IPS-NIHi11 (cell line): ENCODE measurements at regions not wholly inside any gene's neighbourhood (a gene's known extent, or its start where the extent isn't known, plus 50 kb on each side); places are given as distances from the start of the nearest gene placed in this dataset.

Experiments used
- DNase-seq: peaks from one replicate; pipeline ENCODE4 v3.0.0; 2012; ENCODE audit warnings: mixed read lengths, low spot score

GRCh38 chr20:48180024-48180423 is 394.7 kb upstream of the SULF2 start:
- DNase-seq = no peak

GRCh38 chr20:48178633-48179032 is 393.4 kb upstream of the SULF2 start:
- peak; percentile 71 for DNase-seq

GRCh38 chr20:48177058-48177457 is 391.8 kb upstream of the SULF2 start:
- no peak for DNase-seq

DNA sequence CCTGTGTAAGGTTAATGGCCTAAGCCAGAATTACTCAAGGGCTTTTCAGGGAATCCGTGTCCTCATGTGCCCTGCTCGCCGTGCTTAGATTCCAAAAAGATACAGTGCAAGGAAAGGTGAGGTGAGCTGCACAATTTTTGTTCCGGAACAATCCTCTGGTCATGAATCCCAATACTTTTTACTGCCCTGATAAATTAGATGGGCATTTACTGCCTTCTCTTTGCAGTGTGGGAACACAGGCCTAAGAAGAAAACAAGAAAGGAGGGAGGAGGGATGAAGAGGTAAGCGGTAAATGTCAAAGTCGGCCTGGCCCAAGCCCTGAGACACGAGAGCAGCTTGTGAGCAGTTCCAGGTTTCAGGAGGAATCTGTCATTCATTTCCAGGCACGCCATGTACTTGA is 390.9 kb upstream of the SULF2 start:
- DNase-seq = no peak

DNA sequence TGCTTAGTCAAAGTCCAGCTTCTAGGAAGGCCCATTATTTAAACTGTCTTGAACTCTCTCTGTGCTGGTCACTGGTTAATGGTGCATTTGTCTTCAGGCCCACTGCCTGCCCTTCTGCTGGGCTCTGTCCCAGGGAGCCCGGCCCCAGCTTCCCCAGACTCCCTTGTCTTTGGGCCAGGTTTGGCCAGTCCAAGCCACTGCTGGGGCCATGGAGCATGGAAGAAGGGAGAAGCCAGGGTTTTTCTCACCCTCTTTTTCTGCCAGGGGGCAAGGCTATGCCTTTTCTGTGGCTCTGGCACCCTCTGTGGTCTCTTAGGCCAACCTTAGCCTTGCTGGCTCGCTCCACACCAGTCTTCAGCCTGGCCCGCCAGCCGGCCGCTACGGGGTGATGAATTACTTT is 390.0 kb upstream of the SULF2 start:
- no peak for DNase-seq

DNA sequence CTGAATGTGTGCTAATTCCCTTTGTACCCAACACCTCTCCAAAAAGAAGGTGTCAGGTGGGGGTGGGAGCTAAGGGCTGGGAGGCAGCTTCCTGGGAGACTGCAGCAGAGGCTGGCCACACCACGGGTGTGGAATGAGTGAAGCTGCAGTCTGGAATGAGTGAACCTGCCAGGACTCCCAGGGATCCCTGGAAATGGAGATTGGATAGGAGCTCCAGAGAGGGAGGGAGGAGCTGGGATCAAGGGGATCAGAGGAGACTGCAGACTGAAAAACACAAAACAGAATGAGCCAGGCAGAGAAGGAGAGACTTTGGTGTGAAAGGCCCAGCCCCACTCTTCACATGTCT is 387.0 kb upstream of the SULF2 start:
- no peak for DNase-seq

GRCh38 chr20:48171626-48172356 is 386.5 kb upstream of the SULF2 start:
- DNase-seq = no peak

DNA sequence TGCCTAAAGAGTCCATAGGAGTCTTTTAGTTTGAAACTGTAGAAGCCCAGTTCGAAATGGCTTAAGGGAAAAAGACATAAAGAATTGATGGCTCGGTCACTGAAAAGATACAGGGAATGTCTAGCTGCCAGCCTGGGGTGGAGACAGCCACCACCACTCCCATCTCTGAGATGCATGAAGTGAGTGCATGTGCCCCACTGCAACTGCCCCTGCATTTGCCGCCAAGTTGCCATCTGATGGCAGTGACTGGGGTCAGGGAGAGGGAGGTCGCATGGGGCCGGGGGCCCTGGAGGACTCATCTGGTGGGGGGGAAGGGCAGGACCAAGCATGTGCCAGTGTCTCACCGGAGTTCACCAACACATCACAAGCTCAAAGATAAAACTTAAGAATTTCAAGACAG is 385.8 kb upstream of the SULF2 start:
- no peak for DNase-seq

GRCh38 chr20:48170625-48171024 is 385.3 kb upstream of the SULF2 start:
- no peak for DNase-seq

- no peak for DNase-seq
Measured at GRCh38 chr20:48169650-48170225, 384.5 kb upstream of the SULF2 start.

GRCh38 chr20:48166082-48166835 is 381.0 kb upstream of the SULF2 start:
- no peak for DNase-seq

- DNase-seq = no peak
Measured at GRCh38 chr20:48165401-48165685, 380.1 kb upstream of the SULF2 start.

GRCh38 chr20:48164566-48165400 is 379.5 kb upstream of the SULF2 start:
- DNase-seq = no peak

DNA sequence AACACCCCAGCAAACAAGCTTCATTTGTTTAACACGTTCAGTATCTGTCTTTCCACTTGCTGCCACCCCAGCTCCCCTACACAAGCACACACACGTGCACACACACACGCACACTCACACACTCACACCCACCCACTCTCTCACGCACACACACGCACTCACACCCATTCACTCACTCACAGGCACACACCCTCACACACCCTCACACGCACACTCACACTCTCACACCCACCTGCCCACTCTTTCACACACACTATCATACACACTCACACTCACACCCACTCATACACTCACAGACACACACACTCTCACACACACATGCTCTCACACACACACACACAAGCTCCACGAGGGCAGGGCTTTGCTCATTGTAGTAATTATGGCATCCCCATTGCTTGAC is 378.8 kb upstream of the SULF2 start:
- DNase-seq = no peak

- no peak for DNase-seq
Measured at GRCh38 chr20:48163505-48163904, 378.2 kb upstream of the SULF2 start.

DNA sequence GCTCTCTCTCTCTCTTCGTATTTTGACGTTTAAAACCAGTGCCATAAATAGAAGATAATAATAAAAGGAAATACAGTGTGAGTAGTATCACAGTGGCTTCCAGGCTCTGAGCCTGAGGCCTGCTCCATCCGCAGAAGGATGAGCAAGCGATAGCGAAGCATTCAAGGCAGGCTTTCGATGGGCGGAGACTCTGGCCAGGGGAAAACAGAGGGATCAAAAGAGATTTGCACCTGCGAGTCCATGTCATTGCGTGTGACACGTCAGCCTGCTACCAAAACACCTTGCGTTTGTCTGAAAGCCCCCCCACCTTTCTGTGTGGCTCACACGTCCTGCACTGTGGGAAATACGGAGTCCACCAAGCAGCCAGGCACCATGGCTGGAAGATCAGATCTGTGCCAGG is 377.3 kb upstream of the SULF2 start:
- no peak for DNase-seq

DNA sequence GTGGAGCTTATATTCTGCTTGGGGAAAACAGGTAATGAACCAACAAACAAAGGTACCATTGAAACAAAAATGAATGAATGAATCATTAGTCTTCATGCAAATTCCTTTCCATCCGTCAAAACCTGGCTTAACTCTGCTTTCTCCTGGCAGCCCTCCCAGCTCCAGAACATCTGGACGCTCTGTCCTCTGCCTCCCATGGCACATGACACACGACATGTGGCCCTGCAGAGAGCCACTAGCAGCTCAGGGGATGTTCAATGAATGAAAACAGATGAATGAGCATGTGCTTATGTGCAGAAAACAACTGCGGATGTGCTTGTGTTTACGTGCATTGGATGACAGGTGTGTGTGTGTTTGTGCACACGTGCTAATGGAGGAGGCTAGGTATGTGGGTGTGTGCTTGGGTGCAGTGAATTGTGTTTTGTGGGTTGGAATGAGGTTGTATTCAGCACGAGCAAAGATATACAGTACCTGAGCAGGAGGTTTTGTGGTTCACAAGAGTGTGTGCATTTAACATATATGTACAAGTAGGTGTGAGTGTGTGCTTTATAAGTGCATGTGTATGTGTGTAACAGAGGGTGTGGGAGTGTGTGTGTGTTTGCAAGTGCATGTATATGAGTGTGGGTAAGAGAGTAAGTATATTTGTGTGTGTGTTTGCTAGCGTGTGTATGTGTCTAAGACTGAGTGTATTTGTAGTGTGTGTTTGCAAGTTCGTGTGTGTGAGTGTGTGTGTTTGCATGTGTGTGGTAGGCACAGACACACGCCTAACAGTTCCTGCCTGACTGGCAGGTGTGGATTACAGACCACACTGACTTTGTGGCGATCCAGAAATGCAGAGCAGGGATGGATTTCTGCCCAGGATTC is 374.1 kb upstream of the SULF2 start:
- DNase-seq = no peak

DNA sequence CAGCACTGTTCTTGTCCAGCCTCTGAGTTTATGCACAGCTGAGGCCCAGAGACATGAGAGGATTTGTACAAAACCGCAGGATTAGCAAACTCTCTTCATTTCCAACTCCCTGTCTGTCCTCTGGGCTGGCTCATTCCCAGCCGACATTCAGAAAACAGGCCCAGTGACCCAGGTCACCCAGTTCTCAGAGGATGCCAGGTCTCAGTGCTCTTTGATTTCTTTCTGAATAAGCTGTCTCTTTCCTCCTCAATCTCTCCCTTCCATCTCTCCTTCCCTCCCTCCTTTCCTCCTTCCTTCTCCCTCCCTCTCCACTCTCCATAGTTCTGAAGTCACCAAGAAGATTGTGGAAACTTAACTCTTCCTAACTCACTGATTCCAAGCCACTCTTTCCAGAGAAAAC is 372.7 kb upstream of the SULF2 start:
- DNase-seq = no peak

DNA sequence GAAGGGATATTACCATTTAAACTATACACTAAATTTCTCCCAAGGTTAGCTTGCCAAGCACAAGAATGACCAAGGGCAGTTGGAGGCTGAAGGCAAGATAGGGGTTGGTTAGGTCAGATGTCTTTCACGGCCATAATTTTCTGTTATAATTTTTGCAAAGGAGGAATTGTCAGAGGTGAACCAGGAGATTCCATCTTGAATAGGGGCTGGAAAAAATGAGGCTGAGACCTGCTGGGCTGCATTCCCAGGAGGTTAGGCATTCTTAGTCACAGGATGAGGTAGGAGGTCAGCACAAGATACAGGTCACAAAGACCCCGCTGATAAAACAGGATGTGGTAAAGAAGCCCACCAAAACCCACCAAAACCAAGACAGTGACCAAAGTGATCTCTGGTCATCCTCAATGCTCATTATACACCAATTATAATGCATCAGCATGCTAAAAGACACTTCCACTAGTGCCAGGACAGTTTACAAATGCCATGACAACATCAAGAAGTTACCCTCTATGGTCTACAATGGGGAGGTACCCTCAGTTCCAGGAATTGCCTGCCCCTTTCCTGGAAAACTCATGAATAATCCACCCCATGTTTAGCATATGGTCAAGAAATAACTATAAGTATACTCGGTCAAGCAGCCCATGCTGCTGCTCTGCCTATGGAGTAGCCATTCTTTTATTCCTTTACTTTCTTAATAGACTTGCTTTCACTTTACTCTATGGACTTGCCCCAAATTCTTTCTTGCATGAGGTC is 371.8 kb upstream of the SULF2 start:
- DNase-seq = no peak

DNA sequence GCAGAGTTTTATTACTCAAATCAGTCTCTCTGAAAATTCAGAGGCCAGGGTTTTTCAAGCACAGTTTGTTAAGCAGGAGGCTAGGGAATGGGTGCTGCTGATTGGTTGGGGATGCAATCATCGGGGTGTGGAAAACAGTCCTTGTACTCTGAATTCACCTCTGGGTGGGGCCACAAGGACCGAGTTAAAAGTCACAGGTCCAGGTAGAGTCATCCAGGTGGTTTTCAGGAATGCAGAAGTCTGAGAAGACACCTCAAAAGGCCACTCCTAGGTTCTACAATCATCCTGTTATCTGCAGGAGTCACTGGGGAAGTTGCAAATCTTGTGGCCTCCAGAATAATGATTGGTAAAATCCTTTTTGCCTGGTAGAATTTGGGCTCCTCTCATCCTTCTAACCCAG is 371.2 kb upstream of the SULF2 start:
- DNase-seq = no peak

GRCh38 chr20:48155268-48155667 is 370.0 kb upstream of the SULF2 start:
- no peak for DNase-seq
